Hematopoietic multipotent progenitor cell (in vitro differentiated cells): ENCODE measurements at regions not wholly inside any gene's neighbourhood (a gene's known extent, or its start where the extent isn't known, plus 50 kb on each side); places are given as distances from the start of the nearest gene placed in this dataset.
A peak's percentile ranks its signal among the peaks of the same experiment; 100 is the strongest.

ENCODE experiments used
- DNase-seq, 3 donors: peaks; one replicate each; pipeline ENCODE4 v3.0.0-alpha.2; 2011 to 2015; ENCODE audit warnings: low read depth in 2 of 3, low spot score in 2 of 3

DNA sequence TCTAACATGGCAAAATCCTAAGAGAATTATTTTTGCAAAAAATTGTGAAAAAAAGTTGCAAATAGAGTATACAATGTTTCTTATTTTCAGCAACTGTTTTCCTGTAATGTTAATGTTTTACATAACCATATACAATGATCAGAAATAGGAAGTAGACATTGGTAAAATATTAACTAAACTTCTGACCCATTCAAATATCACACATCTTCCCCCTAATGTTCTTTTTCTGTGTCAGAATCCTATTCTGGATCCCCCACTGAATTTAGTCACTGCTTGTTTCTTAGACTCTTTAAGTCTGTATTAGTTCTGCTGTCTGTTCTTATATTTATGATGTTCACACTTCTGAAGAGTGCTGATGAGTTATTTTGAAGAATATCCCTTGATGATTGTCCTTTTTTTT, 62.0 kb downstream of the HFE start:
- no peak for DNase-seq

DNA sequence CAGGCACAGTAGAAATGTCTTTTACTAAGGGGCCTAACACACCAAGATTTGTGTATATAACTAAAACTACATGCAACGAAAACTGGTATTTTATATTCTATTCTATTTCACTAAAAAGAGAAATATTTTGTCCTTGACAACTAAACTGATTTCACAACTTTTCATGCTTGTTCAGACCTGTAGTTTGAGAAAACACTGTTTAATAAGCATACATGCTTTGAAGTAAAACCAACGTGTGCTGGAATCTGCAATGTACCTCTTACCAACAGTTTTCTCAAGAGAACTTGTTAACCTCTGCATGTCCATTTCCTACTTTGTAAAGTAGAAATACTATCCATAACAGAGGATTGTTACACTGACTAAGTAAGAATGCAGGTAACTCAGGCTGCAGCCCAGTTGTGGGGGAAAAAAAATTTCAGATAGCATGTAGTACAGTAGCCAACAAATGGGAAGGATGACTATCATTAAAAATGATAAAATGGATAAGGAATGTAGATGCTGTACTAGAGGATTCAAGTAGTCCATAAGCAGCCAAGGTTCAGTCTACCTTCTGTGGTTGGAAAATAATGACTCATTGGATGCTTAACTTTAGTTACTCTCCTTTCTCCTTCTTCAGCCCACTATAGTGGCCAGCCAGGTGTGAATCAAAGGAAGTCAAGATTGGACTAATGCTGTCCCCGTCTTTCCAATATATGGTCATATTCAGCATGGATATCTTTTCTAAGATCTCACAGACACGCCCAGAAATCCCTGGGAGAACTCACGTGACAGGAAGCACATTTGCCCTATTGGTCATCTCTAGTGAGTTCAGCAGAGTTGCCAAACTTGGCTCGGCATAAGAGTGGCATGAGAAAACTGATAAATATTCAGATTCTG, 65.2 kb downstream of the HFE start:
- no peak for DNase-seq

DNA sequence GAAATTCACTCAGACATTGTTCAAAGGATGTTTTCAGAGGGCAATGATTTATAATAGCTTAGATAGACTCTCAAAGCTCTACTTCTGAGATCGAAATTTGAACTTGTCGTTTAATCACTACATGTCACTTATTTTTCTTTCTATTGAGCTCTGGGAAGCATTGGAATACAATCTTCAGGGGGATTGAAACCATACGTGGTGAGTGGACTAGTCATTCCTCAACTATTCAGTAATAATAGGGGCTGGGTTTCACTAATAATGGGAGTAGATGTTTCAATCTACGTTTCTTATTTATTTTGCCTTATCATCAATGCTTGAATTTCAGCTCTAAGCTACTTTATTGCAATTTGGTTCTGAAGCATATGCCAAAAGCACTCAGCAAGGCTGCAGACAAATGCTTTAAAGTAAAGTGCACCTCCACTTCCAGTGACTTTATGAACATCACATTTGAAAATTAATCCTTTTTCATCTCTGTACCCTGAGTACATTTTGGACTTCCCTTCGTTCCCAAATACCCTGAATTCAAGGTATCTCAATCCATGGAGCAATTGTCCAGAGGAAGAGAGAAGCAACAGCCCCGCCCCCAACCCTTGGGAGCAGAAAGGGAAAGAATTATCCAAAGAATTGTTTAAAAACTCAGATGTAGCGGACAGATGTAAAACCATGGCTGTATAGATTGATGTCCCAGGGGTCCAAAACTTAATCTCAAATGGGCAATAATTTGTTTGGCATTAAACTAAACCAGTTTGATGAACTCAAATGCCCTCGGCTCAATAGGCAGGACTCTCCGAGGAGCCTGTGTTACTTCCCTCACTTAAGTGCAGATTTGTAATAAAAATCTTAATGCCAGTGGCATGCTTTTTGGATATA, 68.1 kb downstream of the HFE start:
- DNase-seq, result peak in 1 of 3 donors; percentile 57

DNA sequence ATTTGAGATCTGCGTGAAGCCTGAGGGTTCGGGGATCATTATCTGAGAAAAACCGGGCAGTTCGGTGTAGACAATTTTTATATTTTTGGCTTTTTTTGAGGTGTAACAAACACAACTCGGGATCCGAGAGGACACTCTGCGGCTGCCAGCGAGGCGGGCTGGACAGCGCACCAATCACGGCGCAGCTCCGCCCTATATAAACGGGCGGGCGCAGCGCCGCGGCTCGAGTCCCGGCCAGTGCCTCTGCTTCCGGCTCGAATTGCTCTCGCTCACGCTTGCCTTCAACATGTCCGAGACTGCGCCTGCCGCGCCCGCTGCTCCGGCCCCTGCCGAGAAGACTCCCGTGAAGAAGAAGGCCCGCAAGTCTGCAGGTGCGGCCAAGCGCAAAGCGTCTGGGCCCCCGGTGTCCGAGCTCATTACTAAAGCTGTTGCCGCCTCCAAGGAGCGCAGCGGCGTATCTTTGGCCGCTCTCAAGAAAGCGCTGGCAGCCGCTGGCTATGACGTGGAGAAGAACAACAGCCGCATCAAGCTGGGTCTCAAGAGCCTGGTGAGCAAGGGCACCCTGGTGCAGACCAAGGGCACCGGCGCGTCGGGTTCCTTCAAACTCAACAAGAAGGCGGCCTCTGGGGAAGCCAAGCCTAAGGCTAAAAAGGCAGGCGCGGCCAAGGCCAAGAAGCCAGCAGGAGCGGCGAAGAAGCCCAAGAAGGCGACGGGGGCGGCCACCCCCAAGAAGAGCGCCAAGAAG, 69.0 kb downstream of the HFE start:
- peak; percentile 88 to 90 (median 88) for DNase-seq

DNA sequence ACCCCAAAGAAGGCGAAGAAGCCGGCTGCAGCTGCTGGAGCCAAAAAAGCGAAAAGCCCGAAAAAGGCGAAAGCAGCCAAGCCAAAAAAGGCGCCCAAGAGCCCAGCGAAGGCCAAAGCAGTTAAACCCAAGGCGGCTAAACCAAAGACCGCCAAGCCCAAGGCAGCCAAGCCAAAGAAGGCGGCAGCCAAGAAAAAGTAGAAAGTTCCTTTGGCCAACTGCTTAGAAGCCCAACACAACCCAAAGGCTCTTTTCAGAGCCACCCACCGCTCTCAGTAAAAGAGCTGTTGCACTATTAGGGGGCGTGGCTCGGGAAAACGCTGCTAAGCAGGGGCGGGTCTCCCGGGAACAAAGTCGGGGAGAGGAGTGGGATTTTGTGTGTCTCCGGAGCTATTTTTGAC, 69.6 kb downstream of the HFE start:
- DNase-seq, result no peak

DNA sequence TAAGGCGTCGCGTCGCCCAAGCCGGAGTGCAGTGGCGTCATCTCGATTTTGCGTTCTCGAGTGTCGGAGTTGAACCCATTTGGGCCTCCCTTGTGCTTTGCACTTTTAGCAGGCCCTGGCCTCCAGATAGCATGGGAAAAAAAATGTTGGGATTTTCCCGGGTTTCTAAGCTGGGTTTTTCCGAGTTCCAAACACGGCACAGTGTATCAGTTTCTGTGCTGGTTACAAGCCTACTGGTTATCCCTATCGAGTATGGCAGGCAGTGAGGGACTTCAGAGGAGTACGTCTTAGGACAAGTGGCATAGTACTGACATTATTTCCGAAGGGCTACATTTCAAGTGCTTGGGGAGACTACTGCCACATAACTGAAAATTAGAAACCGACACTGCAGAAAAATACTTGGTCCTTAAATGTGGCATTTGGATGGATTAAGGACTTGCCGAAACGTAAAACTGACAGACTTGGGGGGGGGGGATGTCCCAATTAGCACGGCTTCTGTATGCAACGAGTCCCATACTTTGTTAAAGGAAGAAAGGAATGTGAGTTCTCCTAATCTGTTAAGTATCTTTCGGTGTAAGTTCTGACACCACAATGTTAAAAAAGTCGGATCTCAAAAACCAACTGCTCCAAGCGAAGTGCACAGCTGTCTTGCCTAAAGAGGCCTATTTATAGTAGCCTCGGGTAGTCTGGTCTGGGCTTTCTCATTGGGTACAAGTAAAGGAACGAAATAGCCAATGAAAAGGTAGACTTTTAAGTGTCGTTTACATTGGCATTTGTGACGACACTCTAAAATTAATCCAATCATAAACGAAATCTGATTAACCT, 70.2 kb downstream of the HFE start:
- peak; percentile 83 to 99 (median 94) for DNase-seq

DNA sequence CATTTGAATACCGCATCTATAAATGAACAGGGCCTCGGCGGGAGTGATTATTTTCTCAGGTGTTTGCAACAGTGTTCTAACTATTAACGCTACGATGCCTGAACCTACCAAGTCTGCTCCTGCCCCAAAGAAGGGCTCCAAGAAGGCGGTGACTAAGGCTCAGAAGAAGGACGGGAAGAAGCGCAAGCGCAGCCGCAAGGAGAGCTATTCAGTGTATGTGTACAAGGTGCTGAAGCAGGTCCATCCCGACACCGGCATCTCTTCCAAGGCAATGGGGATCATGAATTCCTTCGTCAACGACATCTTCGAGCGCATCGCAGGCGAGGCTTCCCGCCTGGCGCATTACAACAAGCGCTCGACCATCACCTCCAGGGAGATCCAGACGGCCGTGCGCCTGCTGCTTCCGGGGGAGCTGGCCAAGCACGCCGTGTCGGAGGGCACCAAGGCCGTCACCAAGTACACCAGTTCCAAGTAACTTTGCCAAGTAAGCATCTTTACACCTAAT, 70.9 kb downstream of the HFE start:
- DNase-seq, result no peak

DNA sequence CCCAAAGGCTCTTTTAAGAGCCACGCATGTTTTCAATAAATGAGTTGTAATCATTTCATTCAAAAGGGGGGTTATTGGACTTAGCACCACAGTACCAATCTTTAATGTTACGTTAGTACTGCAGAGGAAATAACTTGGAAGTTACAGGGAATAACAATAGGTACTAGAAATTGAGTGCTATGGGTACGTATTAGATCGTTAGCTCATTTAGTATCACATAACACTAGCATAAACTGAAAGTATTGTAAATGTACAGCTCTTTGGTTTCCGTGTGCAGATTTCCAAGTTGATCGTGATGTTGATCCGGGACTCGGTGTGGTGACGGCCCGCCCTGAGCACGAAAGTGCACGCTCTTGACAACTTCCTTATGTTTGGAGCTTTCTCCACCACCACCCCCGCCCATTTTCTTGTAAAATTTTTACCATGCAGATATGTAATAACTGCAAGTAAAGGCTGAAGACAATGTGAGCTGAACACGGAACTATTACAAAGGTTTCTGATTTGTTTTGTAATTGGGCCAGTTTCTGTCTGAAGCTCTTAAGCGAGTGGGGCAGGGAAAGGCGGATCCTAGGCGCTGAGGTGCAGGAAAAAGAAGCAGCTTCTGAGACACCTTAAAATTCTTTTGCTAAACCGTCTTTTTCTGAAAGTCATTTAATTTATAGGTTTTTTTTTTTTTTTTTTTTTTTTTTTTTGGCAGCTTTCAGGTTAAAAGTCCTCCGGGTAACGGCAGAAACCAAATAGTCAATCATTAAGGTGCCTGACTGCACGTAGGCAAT, 71.5 kb downstream of the HFE start:
- peak in 2 of 3 donors; percentile 67 to 85 for DNase-seq

DNA sequence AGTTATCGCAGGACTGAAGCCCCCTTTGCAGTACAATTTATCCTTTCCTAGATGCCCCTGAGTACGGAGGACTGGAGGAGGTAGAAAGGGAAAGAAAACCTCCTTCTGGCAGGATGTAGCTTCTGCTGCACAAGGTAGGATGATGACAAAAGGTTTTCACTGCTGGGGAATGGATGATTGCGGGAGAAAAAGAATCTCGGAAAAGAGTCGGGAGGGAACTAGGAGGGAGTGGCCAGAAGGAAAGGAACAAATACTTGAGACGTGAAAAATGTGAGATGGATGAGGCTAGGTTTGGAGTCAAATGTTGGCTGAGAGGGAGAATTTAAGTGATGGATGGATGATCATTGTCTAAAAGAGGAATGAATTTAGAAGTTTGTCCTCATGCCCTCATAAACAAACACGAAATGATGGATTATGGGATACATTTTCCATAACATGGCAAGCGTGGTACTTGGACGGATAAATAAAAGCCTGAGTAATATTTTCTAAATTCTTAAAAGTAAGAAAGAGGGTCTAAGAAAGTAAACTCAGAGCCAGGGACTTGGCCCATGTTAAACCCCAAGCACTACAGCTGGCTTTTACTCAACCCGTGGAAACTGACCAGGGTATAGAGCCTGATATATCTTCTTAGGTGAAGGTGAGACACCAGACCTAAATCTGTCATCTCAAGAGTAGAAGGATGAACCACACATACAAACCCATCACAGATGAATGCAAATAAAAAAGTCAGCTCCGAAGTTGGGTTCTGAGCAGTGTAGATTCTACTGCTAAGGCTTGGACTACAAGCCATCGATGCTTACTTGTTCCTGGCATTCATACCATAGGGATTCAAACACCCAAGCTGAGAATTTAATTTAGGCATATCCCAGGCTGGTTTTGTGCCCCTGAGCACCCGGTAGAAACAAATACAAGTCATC, 72.4 kb downstream of the HFE start:
- DNase-seq, result peak in 1 of 3 donors; percentile 64

DNA sequence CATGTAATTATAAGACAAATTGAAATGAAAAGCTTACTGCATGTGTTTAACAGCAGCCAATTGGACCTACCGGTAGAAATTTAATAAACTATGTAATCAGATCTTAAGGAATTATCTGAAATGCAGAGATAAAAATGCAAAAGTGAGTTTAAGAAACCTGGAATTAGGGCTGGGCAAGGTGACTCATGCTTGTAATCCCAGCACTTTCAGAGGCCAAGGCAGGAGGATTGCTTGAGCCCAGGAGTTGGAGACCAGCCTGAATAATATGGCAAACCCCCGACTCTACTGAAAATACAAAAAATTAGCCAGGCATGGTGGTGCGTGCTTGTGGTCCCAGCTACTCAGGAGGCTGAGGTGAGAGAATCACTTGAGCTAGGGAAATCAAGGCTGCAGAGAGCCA, 74.1 kb downstream of the HFE start:
- no peak for DNase-seq

DNA sequence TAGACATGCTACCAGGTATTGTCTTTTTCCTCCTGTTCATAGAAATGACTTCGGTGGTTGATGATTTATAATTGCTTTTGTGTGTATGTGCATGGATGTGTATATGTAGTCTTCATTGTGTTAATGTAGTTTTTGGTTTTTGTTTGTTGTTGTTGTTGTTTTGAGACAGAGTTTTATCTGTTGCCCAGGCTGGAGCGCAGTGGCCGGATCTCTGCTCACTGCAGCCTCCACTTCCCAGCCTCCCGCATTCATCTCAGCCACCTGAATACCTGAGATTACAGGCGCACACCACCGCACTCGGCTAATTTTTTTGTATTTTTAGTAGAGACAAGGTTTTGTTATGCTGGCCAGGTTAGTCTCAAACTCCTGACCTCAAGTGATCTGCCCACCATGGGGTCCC, 75.2 kb downstream of the HFE start:
- no peak for DNase-seq

DNA sequence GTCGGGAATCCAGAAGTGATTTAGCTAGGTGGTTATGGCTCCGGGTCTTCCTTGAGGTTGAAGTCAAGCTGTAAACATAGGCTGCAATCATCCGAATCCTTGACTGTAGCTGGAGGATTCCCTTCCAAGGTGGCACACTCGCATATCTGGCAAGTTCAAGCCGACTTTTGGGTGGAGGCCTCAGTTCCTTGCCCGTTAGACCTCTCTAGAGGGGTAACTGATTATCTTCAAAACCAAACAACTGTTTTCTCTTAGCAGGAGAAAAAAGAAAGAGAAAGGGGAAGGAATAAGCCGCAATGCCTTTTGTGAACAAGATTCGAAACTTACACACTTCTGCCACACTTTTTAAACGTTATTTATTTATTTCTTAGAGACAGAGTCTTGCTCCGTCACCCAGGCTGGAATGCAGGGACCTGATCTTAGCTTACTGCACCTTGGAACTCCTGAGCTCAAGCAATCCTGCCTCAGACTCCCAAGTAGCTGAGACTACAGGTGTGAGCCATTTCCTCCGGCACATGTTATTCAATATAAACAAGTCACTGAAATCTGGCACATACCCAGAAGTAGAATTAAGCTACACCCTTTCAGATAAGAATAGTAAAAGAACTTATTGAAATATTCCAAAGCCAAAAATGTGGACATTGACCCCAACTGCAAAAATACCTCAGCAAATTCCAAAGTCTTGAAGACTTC, 76.3 kb downstream of the HFE start:
- DNase-seq, result no peak

DNA sequence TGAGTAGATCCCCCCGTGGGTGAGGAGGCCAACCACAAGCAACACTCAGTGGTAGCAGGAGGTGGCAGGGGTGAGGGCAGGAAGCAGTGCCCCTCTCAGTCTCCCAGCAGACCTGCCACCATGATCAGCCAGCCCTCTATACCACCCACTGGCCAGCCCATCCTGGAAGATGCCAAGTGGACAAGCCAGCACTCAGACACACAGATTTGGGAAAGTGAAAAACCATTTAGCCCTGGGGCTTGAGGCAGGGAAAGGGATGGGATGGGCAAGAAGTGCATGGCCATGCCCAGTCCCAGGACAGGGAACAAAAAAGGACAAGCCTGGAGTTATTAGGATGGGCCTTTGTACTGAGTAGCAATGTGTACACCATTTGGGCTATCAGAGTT, 76.9 kb downstream of the HFE start:
- no peak for DNase-seq

DNA sequence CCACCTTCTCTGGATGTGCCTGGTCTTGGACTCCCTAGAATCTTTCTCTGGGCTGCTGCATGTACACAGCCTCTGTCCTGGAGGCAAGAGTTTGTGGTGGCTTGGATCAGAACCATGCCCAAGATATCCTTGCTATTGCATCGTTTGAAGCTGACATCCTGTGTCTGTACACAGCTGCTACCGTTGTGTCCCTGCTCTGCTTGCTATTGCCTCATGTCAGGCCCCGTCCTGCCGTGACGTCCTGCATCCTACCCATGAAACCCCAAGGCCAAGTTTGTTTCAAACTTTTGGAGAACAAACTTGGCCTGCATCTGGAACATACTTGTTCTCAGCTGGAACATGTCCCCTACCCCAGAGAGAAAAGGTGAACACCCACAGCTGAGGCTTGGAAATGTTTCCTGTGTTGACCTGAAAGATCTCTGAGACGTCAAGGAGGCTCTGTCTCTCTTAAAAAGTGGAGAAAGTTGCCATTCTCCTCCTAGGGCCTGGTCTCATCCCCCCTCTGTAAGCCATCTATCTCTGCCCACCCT, 78.1 kb downstream of the HFE start:
- DNase-seq, result no peak

DNA sequence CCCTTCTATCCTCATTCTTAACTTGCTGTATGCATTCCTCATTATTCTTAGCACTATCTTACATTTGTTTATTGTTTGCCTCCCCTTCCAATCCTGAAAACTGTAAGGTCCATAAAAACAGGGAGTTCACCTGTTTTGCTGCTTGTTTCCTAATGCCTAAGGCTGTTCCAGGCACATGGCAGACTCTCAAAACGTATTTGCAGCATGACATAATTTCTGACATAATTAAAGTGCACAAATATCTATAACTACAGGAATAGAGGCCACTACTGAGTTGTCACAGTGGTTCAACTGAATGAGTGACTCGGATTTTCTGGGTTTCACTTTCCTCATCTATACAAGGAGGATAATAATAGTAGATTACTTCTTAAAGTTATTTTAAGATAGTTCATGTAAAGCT, 83.0 kb downstream of the HFE start:
- no peak for DNase-seq

DNA sequence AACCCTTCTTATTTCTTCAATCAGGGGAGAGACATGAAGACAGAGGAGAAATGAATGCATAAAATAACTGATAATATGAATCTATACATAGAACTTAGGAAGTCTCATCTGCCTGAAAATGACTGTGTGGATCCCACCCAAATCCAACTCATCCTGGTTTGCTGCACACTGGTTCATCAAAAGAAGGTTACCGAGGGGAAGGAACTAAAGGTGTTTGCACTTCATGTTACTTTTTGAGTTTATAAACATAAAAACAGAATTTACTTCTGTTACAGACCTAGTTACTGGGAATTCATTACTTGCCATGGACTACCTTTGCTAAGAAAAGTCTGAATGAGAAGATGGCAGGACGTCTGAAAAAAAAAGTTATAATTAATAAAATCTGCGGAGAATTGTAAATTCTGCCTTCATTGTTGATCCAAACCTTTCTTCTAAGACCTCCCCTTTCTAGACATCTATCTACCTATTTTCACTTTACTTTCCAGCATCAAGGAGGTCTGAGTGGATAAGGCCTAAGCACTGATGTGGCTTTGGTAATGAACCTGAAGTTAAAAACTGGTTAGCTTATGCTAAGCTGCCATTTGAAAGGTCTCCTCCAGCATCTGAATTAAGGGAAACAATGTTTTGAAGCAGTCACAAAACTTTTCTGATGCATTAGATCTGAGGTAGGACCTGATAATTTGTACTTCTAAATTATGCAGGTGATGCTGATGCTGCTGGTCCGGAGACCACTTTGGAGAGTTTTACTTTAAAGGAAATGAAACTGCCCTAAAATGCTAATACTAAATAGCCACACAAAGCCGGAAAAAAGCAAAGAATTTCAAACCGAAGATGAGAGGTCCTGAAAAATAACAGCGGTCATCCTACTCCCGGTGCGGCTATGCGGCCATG, 84.0 kb downstream of the HFE start:
- DNase-seq, result no peak
